Stimulated activated CD4-positive, alpha-beta T cell treated with anti-CD3 and anti-CD28 coated beads, Interleukin-2, amount 100 ng/mL, for 48 hours (primary cell): ENCODE measurements at regions not wholly inside any gene's neighbourhood (a gene's known extent, or its start where the extent isn't known, plus 50 kb on each side); places are given as distances from the start of the nearest gene placed in this dataset.

Source experiments
- DNase-seq, 2 donors: peaks; one replicate each; pipeline ENCODE4 v3.0.0-alpha.2; 2020

- no peak for DNase-seq
Measured at GRCh38 chr1:29747196-29747595, 510.9 kb downstream of the PTPRU start.

DNA sequence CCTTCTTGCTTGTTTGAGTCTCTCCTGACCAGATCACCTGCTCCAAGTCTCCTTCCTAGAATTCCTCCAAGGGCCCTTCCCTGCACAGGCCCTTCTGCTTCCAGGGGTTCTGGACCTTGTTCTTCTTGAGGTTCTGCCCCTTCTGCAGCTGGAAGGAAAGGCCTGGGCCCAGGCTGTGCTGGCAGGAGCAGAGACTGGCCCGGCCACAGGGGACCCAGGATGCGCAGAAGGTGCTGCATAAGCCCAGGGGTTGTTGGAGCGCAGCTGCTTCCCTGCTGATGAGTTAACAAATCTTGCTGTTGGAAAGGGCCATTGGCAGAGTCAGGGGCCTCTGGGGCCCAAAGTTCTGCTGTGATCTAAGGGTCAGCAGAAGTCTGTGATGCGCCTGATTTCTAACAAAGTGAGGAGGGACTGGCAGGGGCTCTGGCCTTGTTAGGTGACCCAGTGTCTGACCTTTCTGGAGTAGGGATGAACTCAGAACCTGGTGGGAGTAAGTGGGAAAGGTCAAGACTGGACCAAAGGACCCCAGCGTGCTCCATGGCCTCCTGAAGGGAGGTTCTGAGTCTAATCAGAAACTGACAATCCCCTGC, 509.8 kb downstream of the PTPRU start:
- no peak for DNase-seq

DNA sequence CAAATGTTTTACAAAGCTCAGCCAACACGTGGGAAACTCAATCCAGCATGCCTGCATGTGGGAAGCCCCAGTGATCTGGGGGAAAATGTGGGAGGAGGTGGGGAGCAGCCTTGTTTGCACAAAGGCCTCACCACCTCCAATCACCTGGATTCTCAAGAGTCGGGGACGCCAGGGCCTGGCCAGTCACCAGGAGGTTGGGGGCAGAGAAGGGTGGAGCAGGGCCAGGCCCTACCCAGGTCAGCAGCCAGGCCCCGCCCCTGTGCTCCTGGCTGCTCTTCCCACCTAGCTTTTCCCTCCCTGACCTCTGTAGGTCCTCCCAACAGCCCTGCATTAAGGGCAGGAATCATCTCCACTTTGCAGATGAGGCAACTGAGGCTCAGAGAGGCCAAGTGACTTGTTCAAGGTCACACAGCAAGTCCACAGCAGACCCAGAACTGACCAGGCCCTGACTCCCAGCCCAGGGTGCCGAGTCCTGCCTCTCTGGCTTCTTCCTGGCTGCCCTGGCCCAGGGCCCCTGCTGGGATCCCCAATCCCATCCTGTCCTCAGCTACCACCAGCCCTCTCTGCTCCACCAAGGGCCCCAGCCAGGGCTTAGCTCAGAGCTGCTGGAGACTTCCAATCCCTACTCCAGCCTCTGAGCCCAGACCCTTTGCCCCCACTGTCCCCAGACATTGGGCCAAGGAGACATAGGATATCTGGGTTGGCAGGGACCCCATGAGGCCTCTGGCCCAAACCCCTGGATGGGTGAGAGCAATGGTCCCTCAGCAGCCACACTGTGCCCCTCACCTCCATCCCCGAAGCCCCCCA, 508.6 kb downstream of the PTPRU start:
- DNase-seq: no peak

- DNase-seq: no peak
Measured at GRCh38 chr1:29743931-29744330, 507.6 kb downstream of the PTPRU start.

GRCh38 chr1:29743264-29743663, 506.9 kb downstream of the PTPRU start:
- DNase-seq: no peak

DNA sequence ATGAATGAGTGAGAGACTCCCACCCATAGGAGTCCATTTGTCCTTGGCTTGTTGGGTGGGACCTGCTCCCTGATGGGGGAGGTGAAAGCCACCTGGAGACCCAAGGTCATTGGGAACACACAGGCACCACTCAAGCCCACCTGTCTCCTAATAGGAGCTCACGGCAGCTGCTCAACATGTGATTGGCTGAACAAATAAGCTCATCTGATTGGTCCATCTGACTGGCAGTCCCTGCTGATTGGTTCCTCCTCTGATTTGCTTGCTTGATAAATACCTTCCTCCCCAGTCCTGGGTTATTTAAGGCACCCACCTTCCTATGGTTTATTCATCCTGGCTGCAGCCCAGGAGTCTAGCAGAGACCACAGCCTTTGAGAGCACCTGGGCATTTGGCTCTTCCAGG, 502.9 kb downstream of the PTPRU start:
- no peak for DNase-seq

DNA sequence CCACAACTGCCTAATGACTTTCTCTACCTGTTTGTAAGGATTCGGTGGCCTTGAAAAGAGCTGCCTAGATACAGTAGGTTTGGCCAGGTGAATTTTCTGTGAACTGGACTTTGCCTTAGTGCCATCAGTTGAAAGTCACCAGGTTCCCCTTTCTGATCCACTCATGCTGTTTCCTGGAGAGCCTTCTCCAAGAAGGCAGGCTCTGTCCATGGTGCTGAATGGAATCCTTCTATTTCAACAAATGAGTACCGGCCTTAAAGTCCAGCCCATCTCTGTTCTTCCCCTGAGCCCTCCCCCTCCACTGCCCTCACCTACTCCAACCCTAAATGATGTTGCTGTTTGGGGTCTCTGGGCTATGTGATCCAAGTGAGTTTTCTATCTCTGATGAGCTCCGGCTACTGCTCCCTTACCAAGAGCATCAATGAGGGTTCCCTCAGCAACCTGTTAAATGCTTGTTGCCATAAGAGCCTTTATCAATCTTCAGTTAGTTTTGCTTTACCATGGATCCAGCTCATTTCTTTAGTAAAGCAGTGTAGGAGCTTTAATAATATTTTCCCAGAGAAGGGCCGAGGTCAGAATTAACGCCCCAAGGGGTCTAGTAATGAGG, 500.4 kb downstream of the PTPRU start:
- DNase-seq: peak in 1 of 2 donors; percentile 12

DNA sequence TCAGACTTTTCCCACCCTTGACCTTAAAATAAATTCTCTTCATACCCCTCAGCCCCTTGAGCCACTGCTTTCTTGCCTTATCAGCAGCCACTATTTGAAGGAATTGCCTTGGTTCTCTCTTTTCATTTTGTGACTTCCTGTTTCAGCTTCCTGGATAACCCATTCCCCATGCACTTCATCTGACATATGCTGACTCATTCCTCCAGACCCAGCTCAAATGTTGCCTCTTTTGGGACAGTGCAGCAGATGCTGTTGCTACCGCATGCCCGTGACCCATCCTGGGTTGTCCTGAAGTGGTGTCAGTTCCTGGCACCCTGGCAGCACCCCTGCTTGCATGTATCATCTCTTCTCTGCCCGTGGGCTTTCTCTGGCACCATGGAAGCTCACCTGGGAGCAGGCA, 496.1 kb downstream of the PTPRU start:
- no peak for DNase-seq

DNA sequence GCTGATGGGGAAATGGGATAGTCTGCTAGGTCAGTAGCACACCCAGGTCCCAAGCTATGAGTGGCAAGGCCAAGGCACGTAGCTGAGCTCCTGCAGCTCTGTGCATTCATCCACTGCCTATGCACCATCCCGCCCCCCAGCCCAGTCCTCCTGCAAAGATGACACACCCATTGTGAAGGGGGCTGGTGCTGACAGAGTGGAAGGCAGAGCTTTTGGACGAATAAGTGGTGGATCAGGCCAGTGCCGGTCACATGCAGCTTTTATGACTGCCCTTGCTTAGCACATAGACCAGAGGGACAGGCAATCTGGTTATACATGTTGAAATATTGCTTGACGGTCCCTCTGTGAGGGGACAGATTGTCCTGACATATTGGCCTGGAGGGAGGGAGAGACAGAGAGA, 494.3 kb downstream of the PTPRU start:
- DNase-seq: no peak

DNA sequence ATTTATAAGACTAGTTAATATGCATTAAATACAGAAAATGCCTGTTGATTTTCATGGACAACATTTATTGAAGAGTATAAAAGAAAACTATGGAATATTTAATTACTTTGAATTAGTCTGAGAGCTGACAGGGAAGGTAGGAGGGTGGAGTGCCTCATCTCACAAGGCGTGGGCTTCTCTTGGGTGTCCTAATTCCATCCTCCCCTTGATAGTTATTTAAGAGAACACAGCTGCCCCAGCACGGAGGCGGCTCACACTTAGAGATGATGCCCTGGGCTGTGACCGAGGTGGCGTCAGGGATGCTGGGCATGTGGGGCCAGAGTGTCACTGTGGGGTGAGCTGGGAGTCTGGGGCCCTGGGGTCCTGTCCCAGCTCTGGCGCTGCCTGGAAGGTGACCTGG, 493.0 kb downstream of the PTPRU start:
- DNase-seq: no peak

DNA sequence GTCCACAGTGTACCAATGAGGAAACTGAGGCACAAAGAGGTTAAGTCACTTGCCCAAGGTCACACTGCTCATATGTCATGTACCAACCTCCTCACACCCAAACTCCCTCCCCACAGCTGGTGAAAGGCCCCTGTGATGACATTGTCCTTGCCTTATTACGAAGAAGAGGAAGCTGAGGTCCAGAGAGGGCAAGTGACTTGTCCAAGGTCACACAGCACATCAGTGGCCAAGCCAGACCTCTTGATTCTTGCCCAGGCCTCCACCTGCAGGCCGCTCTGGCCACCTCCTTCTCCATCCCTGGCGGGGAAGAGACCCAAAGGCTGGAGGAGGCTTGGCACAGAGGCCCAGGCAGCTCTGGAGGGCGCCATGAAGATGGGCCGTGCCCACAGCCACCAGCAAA, 492.4 kb downstream of the PTPRU start:
- DNase-seq: no peak

DNA sequence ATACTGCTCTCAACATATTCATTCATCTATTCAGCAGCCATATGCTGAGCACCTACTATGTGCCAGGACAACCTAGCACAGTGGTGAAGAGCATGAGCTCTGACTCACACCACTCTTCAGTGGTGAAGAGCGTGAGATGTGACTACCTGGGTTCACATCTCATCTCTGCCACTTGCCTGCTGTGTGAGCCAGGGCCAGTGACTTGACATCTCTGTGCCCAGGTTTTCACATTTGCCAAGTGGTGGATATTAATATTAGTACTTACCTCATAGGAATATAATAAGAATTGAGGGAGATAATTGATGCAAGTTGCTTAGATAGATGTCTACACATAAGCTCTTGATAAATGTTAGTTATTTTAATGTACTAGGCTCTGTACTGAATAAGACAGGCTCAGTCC, 488.9 kb downstream of the PTPRU start:
- no peak for DNase-seq

- DNase-seq: no peak
Measured at GRCh38 chr1:29722598-29722997, 486.3 kb downstream of the PTPRU start.

- no peak for DNase-seq
Measured at GRCh38 chr1:29719253-29719652, 482.9 kb downstream of the PTPRU start.

GRCh38 chr1:29718791-29719190, 482.5 kb downstream of the PTPRU start:
- DNase-seq: no peak

- DNase-seq: no peak
Measured at GRCh38 chr1:29716306-29716705, 480.0 kb downstream of the PTPRU start.

GRCh38 chr1:29713857-29714256, 477.5 kb downstream of the PTPRU start:
- DNase-seq: no peak

DNA sequence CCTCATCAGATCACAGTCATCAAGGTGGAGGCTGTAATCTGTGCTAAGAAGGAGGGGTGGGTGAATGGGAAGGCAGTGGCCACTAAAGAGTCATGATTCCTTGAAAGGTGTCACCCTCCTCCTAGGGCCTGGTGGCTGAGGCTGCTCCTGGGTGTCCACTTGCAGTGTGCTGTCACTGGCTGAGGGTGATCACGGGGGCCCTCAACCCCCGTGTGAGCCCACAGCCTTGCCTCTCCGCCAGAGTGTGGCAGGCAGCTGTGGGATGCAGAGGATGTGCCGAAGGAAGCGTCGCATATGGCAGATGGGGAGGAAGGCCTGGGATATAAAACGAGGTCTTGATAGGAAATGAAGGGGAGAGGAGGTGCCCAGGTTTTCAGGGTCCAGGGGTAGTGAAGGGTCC, 476.5 kb downstream of the PTPRU start:
- no peak for DNase-seq

DNA sequence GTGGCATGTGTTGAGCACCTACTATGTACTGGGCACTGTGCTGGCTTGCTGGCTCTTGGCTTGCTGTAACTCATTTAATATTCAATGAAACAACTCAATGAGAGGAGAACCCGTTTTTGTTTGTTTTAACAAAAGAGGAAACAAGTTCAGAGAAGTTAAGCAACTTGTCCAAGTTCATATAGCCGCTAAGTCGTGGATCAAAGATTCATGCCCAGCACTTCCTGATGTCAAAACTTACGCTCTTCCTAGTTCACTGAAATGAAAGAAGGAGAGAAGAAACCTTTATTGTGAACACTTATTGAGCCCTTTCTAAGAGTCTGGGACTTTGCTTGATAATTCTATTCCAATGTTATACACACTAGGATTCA, 475.9 kb downstream of the PTPRU start:
- DNase-seq: no peak

- DNase-seq: peak; percentile 16 to 31
Measured at GRCh38 chr1:29711582-29712283, 475.4 kb downstream of the PTPRU start.

DNA sequence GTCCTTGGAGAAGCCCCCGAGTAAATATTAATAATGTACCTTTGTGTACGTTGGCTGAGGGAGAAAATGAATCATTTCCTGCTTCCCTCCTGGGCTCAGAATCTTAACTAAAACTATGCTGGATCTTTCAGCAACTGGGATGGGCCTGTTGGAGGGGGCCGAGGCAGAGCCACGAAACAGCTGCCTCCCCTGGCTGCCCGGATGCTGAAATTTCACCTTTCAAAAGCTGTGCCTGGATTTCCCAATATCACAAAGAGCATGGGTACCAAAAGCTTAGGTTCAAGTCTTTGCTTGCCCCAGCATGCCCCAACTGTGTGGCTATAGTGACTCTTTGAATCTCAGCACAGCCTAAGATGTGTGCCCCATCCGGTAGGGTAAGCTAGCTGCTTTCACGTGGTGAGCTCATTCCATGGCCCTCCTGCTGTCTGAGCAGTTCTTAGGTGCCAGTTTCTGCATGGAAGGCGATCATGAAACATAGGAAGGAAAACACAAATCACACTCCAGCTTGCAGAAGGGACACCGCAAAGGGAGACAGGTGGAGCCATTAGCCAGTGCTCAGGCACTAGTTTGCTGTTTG, 473.5 kb downstream of the PTPRU start:
- no peak for DNase-seq

GRCh38 chr1:29708796-29709703, 472.7 kb downstream of the PTPRU start:
- DNase-seq: no peak
